Body of pancreas (tissue), 4 donors: ENCODE measurements at regions not wholly inside any gene's neighbourhood (a gene's known extent, or its start where the extent isn't known, plus 50 kb on each side); places are given as distances from the start of the nearest gene placed in this dataset.

ENCODE experiments used
- POLR2A ChIP-seq, 3 donors: fragments of 450-650 bp; IDR thresholded peaks; one replicate each; pipeline ENCODE4 v1.6.1; 2016; ENCODE audit warnings: antibody characterized with exemption in 3 of 3, mild to moderate bottlenecking in 2 of 3
- TF ChIP-seq, protein P1 (sequence below), 7 experiments: fragments of 450-650 bp in 4 of 7; fragments of 200-600 bp in 3 of 7; sonication (generic) in 3 of 7; IDR thresholded peaks; one replicate each; pipeline ENCODE4 v1.5.1; 2016 to 2019; ENCODE audit warnings: antibody characterized with exemption in 7 of 7

DNA sequence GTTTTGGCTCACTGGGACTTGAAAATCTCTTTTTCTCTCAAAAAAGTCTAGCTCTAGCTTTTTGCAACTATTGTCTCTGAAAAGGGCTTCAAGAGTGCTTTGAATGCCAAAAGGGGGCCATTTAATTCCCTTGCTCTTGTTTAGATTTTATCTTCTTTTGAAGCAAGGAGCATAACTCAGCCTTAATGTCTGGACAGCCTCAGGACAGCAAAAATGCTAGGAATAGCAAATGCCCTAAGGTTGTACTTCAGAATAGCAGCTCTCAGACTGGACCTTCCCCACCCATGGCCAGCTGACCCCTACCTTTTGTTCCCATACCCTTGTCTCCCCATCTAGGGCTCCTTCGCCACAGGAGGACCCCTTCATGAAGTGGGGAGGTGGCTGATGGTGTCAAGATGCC lies 121.4 kb downstream of the KCNK1 start:
- TF ChIP-seq POLR2A (IDR thresholded peaks at IDR 0.05) = no peak
- TF ChIP-seq, protein P1, sequence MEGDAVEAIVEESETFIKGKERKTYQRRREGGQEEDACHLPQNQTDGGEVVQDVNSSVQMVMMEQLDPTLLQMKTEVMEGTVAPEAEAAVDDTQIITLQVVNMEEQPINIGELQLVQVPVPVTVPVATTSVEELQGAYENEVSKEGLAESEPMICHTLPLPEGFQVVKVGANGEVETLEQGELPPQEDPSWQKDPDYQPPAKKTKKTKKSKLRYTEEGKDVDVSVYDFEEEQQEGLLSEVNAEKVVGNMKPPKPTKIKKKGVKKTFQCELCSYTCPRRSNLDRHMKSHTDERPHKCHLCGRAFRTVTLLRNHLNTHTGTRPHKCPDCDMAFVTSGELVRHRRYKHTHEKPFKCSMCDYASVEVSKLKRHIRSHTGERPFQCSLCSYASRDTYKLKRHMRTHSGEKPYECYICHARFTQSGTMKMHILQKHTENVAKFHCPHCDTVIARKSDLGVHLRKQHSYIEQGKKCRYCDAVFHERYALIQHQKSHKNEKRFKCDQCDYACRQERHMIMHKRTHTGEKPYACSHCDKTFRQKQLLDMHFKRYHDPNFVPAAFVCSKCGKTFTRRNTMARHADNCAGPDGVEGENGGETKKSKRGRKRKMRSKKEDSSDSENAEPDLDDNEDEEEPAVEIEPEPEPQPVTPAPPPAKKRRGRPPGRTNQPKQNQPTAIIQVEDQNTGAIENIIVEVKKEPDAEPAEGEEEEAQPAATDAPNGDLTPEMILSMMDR (IDR thresholded peaks at IDR 0.05) = no peak
